ENCODE measurements at regions not wholly inside any gene's neighbourhood (a gene's known extent, or its start where the extent isn't known, plus 50 kb on each side); places are given as distances from the start of the nearest gene placed in this dataset.

GRCh38 chr15:93152951-93153350, 63.9 kb upstream of the RGMA start:
- Histone ChIP-seq H3K27me3 (ENCODE audit: control insufficient read depth, insufficient read depth, low read length) (no peaks in the 10 kb centered on the region), H3K9me3 (ENCODE audit: control insufficient read depth, insufficient read depth, low read length) (peaks cover 10% of the 10 kb centered on the region), H3K27ac (ENCODE audit: low read depth, low read length) (no peak overlapping the region), H3K4me3 (ENCODE audit: low read depth, low read length) (no peak overlapping the region)
- POLR2A ChIA-PET, result no interaction called here
- TF ChIP-seq, protein P1, sequence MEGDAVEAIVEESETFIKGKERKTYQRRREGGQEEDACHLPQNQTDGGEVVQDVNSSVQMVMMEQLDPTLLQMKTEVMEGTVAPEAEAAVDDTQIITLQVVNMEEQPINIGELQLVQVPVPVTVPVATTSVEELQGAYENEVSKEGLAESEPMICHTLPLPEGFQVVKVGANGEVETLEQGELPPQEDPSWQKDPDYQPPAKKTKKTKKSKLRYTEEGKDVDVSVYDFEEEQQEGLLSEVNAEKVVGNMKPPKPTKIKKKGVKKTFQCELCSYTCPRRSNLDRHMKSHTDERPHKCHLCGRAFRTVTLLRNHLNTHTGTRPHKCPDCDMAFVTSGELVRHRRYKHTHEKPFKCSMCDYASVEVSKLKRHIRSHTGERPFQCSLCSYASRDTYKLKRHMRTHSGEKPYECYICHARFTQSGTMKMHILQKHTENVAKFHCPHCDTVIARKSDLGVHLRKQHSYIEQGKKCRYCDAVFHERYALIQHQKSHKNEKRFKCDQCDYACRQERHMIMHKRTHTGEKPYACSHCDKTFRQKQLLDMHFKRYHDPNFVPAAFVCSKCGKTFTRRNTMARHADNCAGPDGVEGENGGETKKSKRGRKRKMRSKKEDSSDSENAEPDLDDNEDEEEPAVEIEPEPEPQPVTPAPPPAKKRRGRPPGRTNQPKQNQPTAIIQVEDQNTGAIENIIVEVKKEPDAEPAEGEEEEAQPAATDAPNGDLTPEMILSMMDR (IDR thresholded peaks at IDR 0.05; ENCODE audit: low read depth, low read length), result no peak
- no peak for DNase-seq (ENCODE audit: low read depth, low spot score)
- CTCF ChIA-PET, result interaction anchor here (0.6 to 0.7 kb wide), 2 partner anchors 18 to 112 kb away, joined by 3 read pairs; no protein-coding TSS in a partner anchor

DNA sequence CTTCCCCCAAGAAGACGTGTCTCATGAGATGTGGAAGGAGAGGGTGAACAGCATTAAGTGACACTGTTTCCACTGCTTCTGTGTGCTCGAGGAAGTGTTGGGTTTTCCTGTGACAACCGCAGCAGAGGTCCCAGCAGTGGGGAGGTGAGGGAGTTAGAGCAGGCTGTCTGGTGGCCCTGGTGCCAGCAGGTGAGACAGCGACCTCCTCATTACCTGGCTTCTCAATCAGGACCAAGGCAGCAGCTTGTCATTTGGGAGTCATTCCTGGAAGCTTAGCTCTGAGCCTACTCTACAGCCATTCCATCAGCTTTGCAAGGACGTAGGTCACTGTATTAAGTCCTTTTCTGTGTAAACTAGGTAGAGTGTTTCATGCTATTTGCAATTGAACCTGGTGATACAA, 63.3 kb upstream of the RGMA start:
- no peaks in the 10 kb centered on the region for H3K27me3 ChIP-seq (ENCODE audit: control insufficient read depth, insufficient read depth, low read length)
- no peak overlapping the region for H3K27ac ChIP-seq (ENCODE audit: low read depth, low read length)
- DNase-seq (ENCODE audit: low read depth, low spot score), result no peak
- CTCF ChIA-PET, result interaction anchor here (0.6 to 0.7 kb wide), 2 partner anchors 18 to 112 kb away, joined by 3 read pairs; no protein-coding TSS in a partner anchor
- TF ChIP-seq, protein P1 (IDR thresholded peaks at IDR 0.05; ENCODE audit: low read depth, low read length), result no peak
- no peak overlapping the region for H3K4me3 ChIP-seq (ENCODE audit: low read depth, low read length)
- POLR2A ChIA-PET, result no interaction called here
- H3K9me3 ChIP-seq (ENCODE audit: control insufficient read depth, insufficient read depth, low read length), result peaks cover 15% of the 10 kb centered on the region

- POLR2A ChIA-PET, result no interaction called here
- no peak for DNase-seq (ENCODE audit: low read depth, low spot score)
- Histone ChIP-seq H3K9me3 (ENCODE audit: control insufficient read depth, insufficient read depth, low read length) (peaks cover 20% of the 10 kb centered on the region), H3K27me3 (ENCODE audit: control insufficient read depth, insufficient read depth, low read length) (no peaks in the 10 kb centered on the region), H3K4me3 (ENCODE audit: low read depth, low read length) (no peak overlapping the region), H3K27ac (ENCODE audit: low read depth, low read length) (no peak overlapping the region)
- CTCF ChIA-PET, result no interaction called here
- TF ChIP-seq, protein P1 (IDR thresholded peaks at IDR 0.05; ENCODE audit: low read depth, low read length), result no peak
Measured at GRCh38 chr15:93150910-93151881, 62.2 kb upstream of the RGMA start.

GRCh38 chr15:93146601-93147000, 57.6 kb upstream of the RGMA start:
- Histone ChIP-seq H3K27ac (ENCODE audit: low read depth, low read length) (no peak overlapping the region), H3K27me3 (ENCODE audit: control insufficient read depth, insufficient read depth, low read length) (no peaks in the 10 kb centered on the region), H3K4me3 (ENCODE audit: low read depth, low read length) (no peak overlapping the region), H3K9me3 (ENCODE audit: control insufficient read depth, insufficient read depth, low read length) (peaks cover 28% of the 10 kb centered on the region)
- TF ChIP-seq, protein P1 (IDR thresholded peaks at IDR 0.05; ENCODE audit: low read depth, low read length), result no peak
- ChIA-PET POLR2A (no interaction called here), CTCF (no interaction called here)
- no peak for DNase-seq (ENCODE audit: low read depth, low spot score)

DNA sequence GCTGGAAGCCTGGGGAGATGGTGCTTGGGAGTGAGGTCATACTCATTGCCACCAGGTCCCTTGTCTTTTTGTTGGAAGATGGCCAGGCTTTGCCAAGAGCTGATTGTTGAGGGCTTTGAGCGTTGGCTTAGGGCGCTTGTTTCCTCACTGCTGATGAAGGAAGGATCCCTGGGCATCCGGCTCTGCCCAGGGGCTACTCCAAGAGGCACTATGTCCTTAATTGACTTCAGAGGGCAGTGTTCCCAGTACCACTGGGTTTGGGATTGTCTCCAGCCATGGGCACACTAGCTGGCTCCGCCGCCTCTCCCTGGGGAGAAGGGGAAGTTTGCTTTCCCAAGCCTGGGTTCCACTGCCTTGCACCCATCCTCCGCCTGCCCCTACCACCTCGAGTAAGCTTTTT, 57.2 kb upstream of the RGMA start:
- no peak for DNase-seq (ENCODE audit: low read depth, low spot score)
- Histone ChIP-seq H3K4me3 (ENCODE audit: low read depth, low read length) (no peak overlapping the region), H3K27ac (ENCODE audit: low read depth, low read length) (no peak overlapping the region), H3K27me3 (ENCODE audit: control insufficient read depth, insufficient read depth, low read length) (no peaks in the 10 kb centered on the region), H3K9me3 (ENCODE audit: control insufficient read depth, insufficient read depth, low read length) (peaks cover 33% of the 10 kb centered on the region)
- CTCF ChIA-PET, result no interaction called here
- POLR2A ChIA-PET, result no interaction called here
- TF ChIP-seq, protein P1 (IDR thresholded peaks at IDR 0.05; ENCODE audit: low read depth, low read length), result no peak

All from AG04450 (cell line).